Globus pallidus (tissue), 1 donor: ENCODE measurements at regions not wholly inside any gene's neighbourhood (a gene's known extent, or its start where the extent isn't known, plus 50 kb on each side); places are given as distances from the start of the nearest gene placed in this dataset.
"Not testable (repeated sequence)": the region's sequence is repeated elsewhere in the genome, so short reads cannot be mapped to it uniquely, and the experiment has no call there.

Source experiments
- DNase-seq: peaks from one replicate; pipeline ENCODE4 v3.0.0-alpha.2; 2015; ENCODE audit warnings: low spot score

GRCh38 chr5:26543987-26544386 lies 494.4 kb downstream of the CDH9 start:
- no peak for DNase-seq

GRCh38 chr5:26538226-26538625 lies 500.2 kb downstream of the CDH9 start:
- DNase-seq = no peak

- DNase-seq = no peak
These were observed 503.2 kb downstream of the CDH9 start for GRCh38 chr5:26535215-26535614.

GRCh38 chr5:26530305-26530704 lies 508.1 kb downstream of the CDH9 start:
- DNase-seq = no peak

GRCh38 chr5:26519245-26519644 lies 519.1 kb downstream of the CDH9 start:
- DNase-seq = no peak

GRCh38 chr5:26518065-26518464 lies 520.3 kb downstream of the CDH9 start:
- no peak for DNase-seq

GRCh38 chr5:26498972-26499371 lies 539.4 kb downstream of the CDH9 start:
- DNase-seq = no peak

- no peak for DNase-seq
These were observed 542.9 kb downstream of the CDH9 start for GRCh38 chr5:26495437-26495836.

GRCh38 chr5:26492906-26493459 lies 545.4 kb downstream of the CDH9 start:
- no peak for DNase-seq

- DNase-seq = no peak
These were observed 550.8 kb downstream of the CDH9 start for GRCh38 chr5:26487553-26487952.

GRCh38 chr5:26486631-26487030 lies 551.8 kb downstream of the CDH9 start:
- DNase-seq = no peak

GRCh38 chr5:26485146-26485860 lies 553.1 kb downstream of the CDH9 start:
- DNase-seq = not testable (repeated sequence)

- peak; percentile 35 for DNase-seq
These were observed 555.5 kb downstream of the CDH9 start for GRCh38 chr5:26482810-26483375.

- no peak for DNase-seq
These were observed 556.1 kb downstream of the CDH9 start for GRCh38 chr5:26482076-26482809.

- no peak for DNase-seq
These were observed 567.9 kb downstream of the CDH9 start for GRCh38 chr5:26470439-26470838.

- DNase-seq = no peak
These were observed 599.3 kb downstream of the CDH9 start for GRCh38 chr5:26439121-26439520.

- DNase-seq = no peak
These were observed 603.7 kb downstream of the CDH9 start for GRCh38 chr5:26434688-26435087.

GRCh38 chr5:26432386-26432785 lies 606.0 kb downstream of the CDH9 start:
- DNase-seq = no peak

GRCh38 chr5:26430323-26430722 lies 608.1 kb downstream of the CDH9 start:
- no peak for DNase-seq

GRCh38 chr5:26427281-26427680 lies 611.1 kb downstream of the CDH9 start:
- no peak for DNase-seq

- no peak for DNase-seq
These were observed 618.4 kb downstream of the CDH9 start for GRCh38 chr5:26419987-26420386.

- no peak for DNase-seq
These were observed 621.5 kb downstream of the CDH9 start for GRCh38 chr5:26416911-26417310.
